Kidney glomerular epithelial cell (primary cell): ENCODE measurements at regions not wholly inside any gene's neighbourhood (a gene's known extent, or its start where the extent isn't known, plus 50 kb on each side); places are given as distances from the start of the nearest gene placed in this dataset.

Experiments
- DNase-seq: peaks from one replicate; lab custom pipeline; 2025; lab: John Stamatoyannopoulos, UW

- no peak for DNase-seq
Observed at GRCh38 chr13:66071029-66071428, 1159.1 kb downstream of the PCDH9 start.

- DNase-seq = peak; percentile 1
Observed at GRCh38 chr13:66069570-66069969, 1160.6 kb downstream of the PCDH9 start.

GRCh38 chr13:66068683-66069082, 1161.5 kb downstream of the PCDH9 start:
- DNase-seq = no peak

GRCh38 chr13:66048888-66049287, 1181.2 kb downstream of the PCDH9 start:
- DNase-seq = no peak

GRCh38 chr13:66040506-66040905, 1189.6 kb downstream of the PCDH9 start:
- no peak for DNase-seq

- no peak for DNase-seq
Observed at GRCh38 chr13:66037096-66037495, 1193.0 kb downstream of the PCDH9 start.

GRCh38 chr13:66036636-66037035, 1193.5 kb downstream of the PCDH9 start:
- DNase-seq = no peak

GRCh38 chr13:66036024-66036614, 1194.0 kb downstream of the PCDH9 start:
- no peak for DNase-seq

- no peak for DNase-seq
Observed at GRCh38 chr13:66033924-66034323, 1196.2 kb downstream of the PCDH9 start.

- peak; percentile 68 for DNase-seq
Observed at GRCh38 chr13:66021846-66022245, 1208.3 kb downstream of the PCDH9 start.

GRCh38 chr13:66014771-66015170, 1215.4 kb downstream of the PCDH9 start:
- DNase-seq = peak; percentile 22

- DNase-seq = no peak
Observed at GRCh38 chr13:66009241-66009640, 1220.9 kb downstream of the PCDH9 start.

- no peak for DNase-seq
Observed at GRCh38 chr13:66003558-66003957, 1226.6 kb downstream of the PCDH9 start.

- no peak for DNase-seq
Observed at GRCh38 chr13:66001140-66001539, 1229.0 kb downstream of the PCDH9 start.

GRCh38 chr13:65999411-65999810, 1230.7 kb downstream of the PCDH9 start:
- DNase-seq = no peak

- DNase-seq = no peak
Observed at GRCh38 chr13:65990684-65991083, 1239.5 kb downstream of the PCDH9 start.

GRCh38 chr13:65985612-65986011, 1244.5 kb downstream of the PCDH9 start:
- no peak for DNase-seq

GRCh38 chr13:65977525-65977924, 1252.6 kb downstream of the PCDH9 start:
- DNase-seq = no peak

GRCh38 chr13:65971541-65971940, 1258.6 kb downstream of the PCDH9 start:
- DNase-seq = no peak

GRCh38 chr13:65966991-65967451, 1263.1 kb downstream of the PCDH9 start:
- peak; percentile 30 for DNase-seq

- DNase-seq = no peak
Observed at GRCh38 chr13:65965501-65965900, 1264.6 kb downstream of the PCDH9 start.

- no peak for DNase-seq
Observed at GRCh38 chr13:65964672-65965071, 1265.5 kb downstream of the PCDH9 start.

- DNase-seq = no peak
Observed at GRCh38 chr13:65959305-65959704, 1270.8 kb downstream of the PCDH9 start.

GRCh38 chr13:65946387-65946786, 1283.7 kb downstream of the PCDH9 start:
- no peak for DNase-seq
